ENCODE measurements at regions not wholly inside any gene's neighbourhood (a gene's known extent, or its start where the extent isn't known, plus 50 kb on each side); places are given as distances from the start of the nearest gene placed in this dataset.
"Not testable (repeated sequence)": the region's sequence is repeated elsewhere in the genome, so short reads cannot be mapped to it uniquely, and the experiment has no call there.

DNA sequence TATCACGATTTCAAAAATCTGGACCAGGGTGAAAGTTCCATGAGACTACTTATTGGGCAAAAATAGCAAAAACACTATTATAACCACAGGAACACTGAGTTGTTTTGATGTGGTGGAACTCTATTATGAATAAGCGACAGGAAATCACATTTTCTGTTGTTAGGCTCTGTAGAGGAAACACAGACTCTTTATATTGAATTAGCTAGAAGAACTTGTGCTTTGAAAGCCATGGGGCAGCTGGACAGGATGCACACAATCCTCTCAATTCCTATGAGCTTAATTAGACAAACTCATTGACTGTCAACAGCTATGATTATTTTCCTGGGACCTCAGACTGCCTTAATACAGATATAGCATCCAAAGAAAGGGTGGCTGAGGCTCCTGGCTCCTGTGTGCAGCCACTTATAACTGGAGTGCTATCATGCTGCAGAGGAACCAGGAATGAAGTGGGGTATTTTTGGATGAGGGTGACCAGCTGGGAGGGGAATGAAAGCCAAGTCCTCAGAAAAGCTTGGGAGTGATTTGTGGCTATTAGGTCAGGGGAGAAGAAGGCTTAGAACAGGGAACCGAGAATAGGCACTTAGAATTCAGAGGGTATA is 657.3 kb downstream of the TYW1 start:
- Histone ChIP-seq H3K9ac (no peak overlapping the region), H3K4me1 (peaks cover 10 to 21% (median 14%) of the 10 kb centered on the region in 10 experiments), H3K27ac (no peak overlapping the region), H3K27me3 (no peaks in the 10 kb centered on the region), H3K4me3 (no peak overlapping the region), H3K36me3 (no peaks in the 10 kb centered on the region), H4K20me1 (no peaks in the 10 kb centered on the region), H3K9me3 (replicated peaks in 1 of 11) (peaks cover 0 to 3% (median 0%) of the 10 kb centered on the region in 11 experiments; a peak in 1 of 22 replicates), H3K4me2 (peak overlapping the region in 10 of 11 experiments; percentile 20 to 69 (median 60); a peak in 18 of 22 replicates)
- no peak for TF ChIP-seq Cebpa-rat (IDR thresholded peaks at IDR 0.05)

DNA sequence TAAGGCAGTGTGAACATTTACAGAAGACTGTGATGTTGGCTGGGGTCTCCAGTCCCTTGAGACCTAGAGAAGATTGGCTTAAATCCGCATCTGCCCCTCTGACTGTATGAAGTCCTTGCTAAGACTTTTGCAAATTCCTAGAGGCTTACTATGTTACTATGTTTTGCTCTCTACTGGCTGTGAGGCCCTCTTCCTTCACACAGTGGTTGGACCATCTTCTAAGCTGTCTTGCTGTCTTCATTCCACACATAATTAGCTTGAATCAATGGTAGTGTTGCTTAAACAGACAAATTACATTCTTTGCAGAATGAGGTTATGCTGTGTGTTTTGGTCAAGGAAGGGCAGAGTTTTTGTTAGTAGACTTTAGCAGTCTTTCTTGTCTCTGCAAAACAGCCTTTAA is 658.0 kb downstream of the TYW1 start:
- Histone ChIP-seq H3K36me3 (no peaks in the 10 kb centered on the region), H3K9ac (no peak overlapping the region), H4K20me1 (no peaks in the 10 kb centered on the region), H3K4me2 (peak overlapping the region in 10 of 11 experiments; percentile 20 to 69 (median 60); a peak in 17 of 22 replicates), H3K4me1 (peaks cover 10 to 21% (median 14%) of the 10 kb centered on the region in 10 experiments), H3K27ac (no peak overlapping the region), H3K27me3 (no peaks in the 10 kb centered on the region), H3K4me3 (no peak overlapping the region), H3K9me3 (replicated peaks in 1 of 11) (peaks cover 0 to 3% (median 0%) of the 10 kb centered on the region in 11 experiments; a peak in 1 of 22 replicates)
- no peak for TF ChIP-seq Cebpa-rat (IDR thresholded peaks at IDR 0.05)

DNA sequence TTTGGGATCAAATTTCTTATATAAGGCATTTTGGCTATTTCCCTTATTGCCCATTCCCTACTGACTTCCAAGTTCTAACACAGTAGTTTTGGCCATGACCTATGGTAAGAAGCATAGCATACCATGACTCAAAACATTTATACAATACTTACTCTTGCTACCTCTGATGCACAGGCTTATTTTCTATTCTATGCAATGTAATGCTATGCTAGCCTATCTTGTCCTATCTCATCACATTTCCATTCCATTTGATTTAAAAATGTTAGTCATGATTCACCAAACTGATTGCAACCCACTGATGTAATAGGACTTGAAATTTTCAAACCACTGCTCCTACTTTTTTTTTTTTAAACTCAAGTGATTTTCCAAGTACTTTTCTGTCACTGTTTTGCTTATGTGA is 658.5 kb downstream of the TYW1 start:
- Histone ChIP-seq H3K4me2 (no peak overlapping the region), H3K4me3 (no peak overlapping the region), H3K9ac (no peak overlapping the region), H3K4me1 (peaks cover 10 to 21% (median 14%) of the 10 kb centered on the region in 10 experiments), H4K20me1 (no peaks in the 10 kb centered on the region), H3K27me3 (no peaks in the 10 kb centered on the region), H3K9me3 (replicated peaks in 1 of 11) (peaks cover 0 to 3% (median 0%) of the 10 kb centered on the region in 11 experiments; a peak in 1 of 22 replicates), H3K27ac (no peak overlapping the region), H3K36me3 (no peaks in the 10 kb centered on the region)
- TF ChIP-seq Cebpa-rat (IDR thresholded peaks at IDR 0.05): no peak

DNA sequence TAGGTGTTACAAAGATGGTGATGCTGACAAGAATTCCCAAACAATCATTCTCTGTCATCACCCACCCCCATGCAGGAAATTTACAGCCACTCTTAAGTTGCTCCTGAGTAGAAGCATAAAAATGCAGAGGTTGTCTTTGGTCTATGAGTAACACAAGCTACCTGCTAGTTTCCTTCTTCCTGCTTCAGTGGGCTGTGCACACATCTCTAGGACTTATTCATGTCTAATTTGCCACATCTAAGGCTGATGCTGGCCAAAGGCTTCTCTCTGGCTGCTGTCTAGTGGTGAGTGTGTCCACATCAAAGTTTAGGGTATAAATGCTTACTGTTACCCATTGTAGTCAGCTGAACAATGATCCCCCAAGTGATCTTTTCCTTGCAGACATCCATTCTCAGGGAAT is 662.5 kb downstream of the TYW1 start:
- Histone ChIP-seq H3K4me3 (no peak overlapping the region), H3K4me2 (no peak overlapping the region), H3K27ac (no peak overlapping the region), H3K36me3 (peaks cover 0 to 7% (median 0%) of the 10 kb centered on the region in 11 experiments; a peak in 2 of 22 replicates), H3K9me3 (replicated peaks in 1 of 11) (peaks cover 17 to 23% (median 20%) of the 10 kb centered on the region in 11 experiments), H3K4me1 (peaks cover 3 to 9% (median 6%) of the 10 kb centered on the region in 10 experiments), H3K27me3 (no peaks in the 10 kb centered on the region), H3K9ac (no peak overlapping the region), H4K20me1 (no peaks in the 10 kb centered on the region)
- TF ChIP-seq Cebpa-rat (IDR thresholded peaks at IDR 0.05): no peak

DNA sequence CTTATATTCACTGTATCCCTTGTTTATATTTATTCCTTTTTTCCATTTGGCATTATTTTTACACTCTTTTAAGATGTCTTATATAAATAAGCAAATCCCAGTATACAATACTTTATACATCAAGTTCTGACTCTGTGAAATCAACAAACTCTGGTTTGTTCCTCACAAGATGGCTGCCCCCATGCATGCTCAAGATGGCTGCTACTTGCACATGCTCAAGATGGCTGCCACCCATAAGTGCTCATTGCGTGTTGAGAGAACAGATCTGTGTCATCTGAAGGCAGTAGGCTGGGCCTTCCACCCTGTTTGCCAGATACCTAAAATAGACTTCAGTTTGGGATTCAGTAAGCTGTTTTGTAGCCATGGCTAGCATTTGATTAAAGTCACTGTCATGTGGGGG is 666.2 kb downstream of the TYW1 start:
- Histone ChIP-seq H3K4me3 (no peak overlapping the region), H4K20me1 (no peaks in the 10 kb centered on the region), H3K9ac (no peak overlapping the region), H3K9me3 (replicated peaks in 1 of 11) (peaks cover 21 to 35% (median 24%) of the 10 kb centered on the region in 11 experiments), H3K27me3 (no peaks in the 10 kb centered on the region), H3K4me2 (no peak overlapping the region), H3K4me1 (peaks cover 0 to 4% (median 0%) of the 10 kb centered on the region in 10 experiments; a peak in 4 of 20 replicates), H3K36me3 (peaks cover 0 to 7% (median 0%) of the 10 kb centered on the region in 11 experiments; a peak in 2 of 22 replicates), H3K27ac (no peak overlapping the region)
- TF ChIP-seq Cebpa-rat (IDR thresholded peaks at IDR 0.05): no peak

DNA sequence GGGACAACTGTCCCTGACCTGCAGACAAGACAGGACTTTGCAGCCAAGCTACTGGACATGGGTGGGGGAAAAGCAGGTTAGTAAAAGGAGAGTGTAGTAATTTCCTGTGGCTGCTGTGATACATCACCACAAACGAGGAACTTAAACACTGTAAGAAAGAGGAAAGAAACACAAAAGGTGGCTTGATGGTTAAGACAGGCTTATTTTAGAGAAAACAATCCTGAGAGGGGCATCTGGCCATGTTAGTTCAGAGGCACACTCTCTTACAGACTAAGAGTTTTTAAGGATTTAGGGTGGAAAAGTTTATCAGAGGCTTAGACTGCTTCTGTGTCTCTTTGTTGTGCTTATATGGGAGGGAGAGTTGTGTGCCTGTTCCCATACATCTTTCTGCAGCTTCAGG is 667.0 kb downstream of the TYW1 start:
- H3K4me2 ChIP-seq: no peak overlapping the region
- H4K20me1 ChIP-seq: no peaks in the 10 kb centered on the region
- peaks cover 0 to 7% (median 0%) of the 10 kb centered on the region in 11 experiments; a peak in 2 of 22 replicates for H3K36me3 ChIP-seq
- H3K27ac ChIP-seq: no peak overlapping the region
- H3K9ac ChIP-seq: no peak overlapping the region
- peaks cover 0 to 4% (median 0%) of the 10 kb centered on the region in 10 experiments; a peak in 4 of 20 replicates for H3K4me1 ChIP-seq
- no peak for TF ChIP-seq Cebpa-rat (IDR thresholded peaks at IDR 0.05)
- H3K27me3 ChIP-seq: no peaks in the 10 kb centered on the region
- H3K4me3 ChIP-seq: no peak overlapping the region
- H3K9me3 ChIP-seq (replicated peaks in 1 of 11): peaks cover 21 to 35% (median 24%) of the 10 kb centered on the region in 11 experiments

DNA sequence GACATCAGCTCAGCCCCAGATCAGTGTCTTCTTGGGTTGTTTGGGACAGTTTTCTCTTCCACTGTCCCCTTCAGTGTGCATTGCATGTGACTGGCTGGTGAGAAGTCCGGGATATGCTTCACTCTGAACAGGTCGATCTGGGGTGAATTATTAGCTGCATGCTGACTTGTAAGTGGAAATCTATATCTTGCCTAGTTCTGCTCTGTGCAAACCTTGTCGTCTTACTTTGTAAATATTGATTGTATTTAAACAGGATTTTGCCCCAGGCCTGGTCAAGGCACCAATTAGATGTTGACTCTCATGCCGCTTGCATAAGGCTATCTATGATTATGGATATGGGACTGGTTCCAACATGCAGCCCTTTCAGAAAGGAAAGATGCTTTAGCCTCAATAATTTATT is 669.7 kb downstream of the TYW1 start:
- H3K27ac ChIP-seq: peak overlapping the region in 1 of 11 experiments; percentile 47; a peak in 2 of 22 replicates
- H4K20me1 ChIP-seq, H3K9ac ChIP-seq, H3K4me1 ChIP-seq, H3K27me3 ChIP-seq, H3K4me3 ChIP-seq, H3K36me3 ChIP-seq: not testable (repeated sequence)
- H3K9me3 ChIP-seq (replicated peaks in 1 of 11): peaks cover 43 to 58% (median 46%) of the 10 kb centered on the region in 11 experiments
- H3K4me2 ChIP-seq: peak overlapping the region in 4 of 11 experiments; percentile 8 to 29 (median 22); a peak in 4 of 22 replicates

DNA sequence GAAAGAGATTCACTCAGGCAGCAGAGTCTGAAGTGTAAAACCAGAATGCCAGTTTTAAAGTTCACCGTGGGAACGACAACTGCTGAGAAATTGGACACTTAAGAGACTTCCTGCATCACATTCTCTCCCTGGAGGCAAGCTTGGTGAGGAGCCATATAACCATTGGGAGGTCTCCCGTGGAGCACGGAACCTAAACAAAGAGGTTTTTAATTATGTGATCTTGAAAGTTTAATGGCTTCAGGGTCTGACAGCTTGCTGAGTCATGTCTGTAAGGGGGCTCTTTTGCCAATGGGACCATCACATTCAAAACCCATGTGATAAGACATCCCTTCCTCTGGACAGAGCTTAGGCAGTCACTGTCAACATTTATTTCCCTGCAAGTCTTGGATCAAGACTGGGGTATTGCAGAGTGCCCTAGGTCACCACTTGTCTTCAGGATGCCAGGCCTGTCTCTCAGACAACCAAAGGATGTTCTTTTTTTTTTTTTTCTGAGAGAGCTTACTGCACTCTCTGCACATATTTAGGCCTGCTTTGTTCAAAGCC is 674.4 kb downstream of the TYW1 start:
- no peak overlapping the region for H3K4me2 ChIP-seq
- H3K4me3 ChIP-seq: no peak overlapping the region
- H3K4me1 ChIP-seq: peaks cover 0 to 4% (median 0%) of the 10 kb centered on the region in 10 experiments; a peak in 4 of 20 replicates
- TF ChIP-seq Cebpa-rat (IDR thresholded peaks at IDR 0.05): no peak
- H3K27ac ChIP-seq: no peak overlapping the region
- H4K20me1 ChIP-seq: no peaks in the 10 kb centered on the region
- no peaks in the 10 kb centered on the region for H3K27me3 ChIP-seq
- peaks cover 0 to 10% (median 0%) of the 10 kb centered on the region in 11 experiments; a peak in 1 of 22 replicates for H3K36me3 ChIP-seq
- H3K9ac ChIP-seq: no peak overlapping the region
- H3K9me3 ChIP-seq (replicated peaks in 1 of 11): peaks cover 42 to 70% (median 54%) of the 10 kb centered on the region in 11 experiments

DNA sequence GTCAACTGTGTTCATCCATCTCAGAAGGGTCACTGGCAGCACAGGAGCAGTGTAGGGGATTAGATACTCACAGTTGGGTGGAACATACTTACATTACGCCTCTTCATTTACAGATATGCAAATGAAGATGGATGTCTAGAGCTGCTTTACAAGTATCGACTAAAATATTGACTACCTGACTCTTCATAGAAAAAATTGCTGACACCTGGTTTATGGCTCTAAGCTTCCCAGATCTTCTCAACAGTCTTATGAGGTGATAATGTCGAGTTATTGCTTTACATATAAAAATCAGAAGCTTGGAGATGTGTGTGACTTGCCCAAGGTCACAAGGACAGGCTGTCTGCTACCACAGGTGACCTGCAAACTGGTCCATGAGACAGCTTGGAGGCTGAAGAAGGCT is 677.2 kb downstream of the TYW1 start:
- Histone ChIP-seq H3K27me3 (no peaks in the 10 kb centered on the region), H3K4me2 (no peak overlapping the region), H3K9me3 (replicated peaks in 1 of 11) (peaks cover 50 to 83% (median 63%) of the 10 kb centered on the region in 11 experiments), H3K9ac (no peak overlapping the region), H3K36me3 (peaks cover 0 to 10% (median 0%) of the 10 kb centered on the region in 11 experiments; a peak in 1 of 22 replicates), H4K20me1 (no peaks in the 10 kb centered on the region), H3K27ac (no peak overlapping the region), H3K4me3 (no peak overlapping the region), H3K4me1 (no peaks in the 10 kb centered on the region)
- TF ChIP-seq Cebpa-rat (IDR thresholded peaks at IDR 0.05): no peak

DNA sequence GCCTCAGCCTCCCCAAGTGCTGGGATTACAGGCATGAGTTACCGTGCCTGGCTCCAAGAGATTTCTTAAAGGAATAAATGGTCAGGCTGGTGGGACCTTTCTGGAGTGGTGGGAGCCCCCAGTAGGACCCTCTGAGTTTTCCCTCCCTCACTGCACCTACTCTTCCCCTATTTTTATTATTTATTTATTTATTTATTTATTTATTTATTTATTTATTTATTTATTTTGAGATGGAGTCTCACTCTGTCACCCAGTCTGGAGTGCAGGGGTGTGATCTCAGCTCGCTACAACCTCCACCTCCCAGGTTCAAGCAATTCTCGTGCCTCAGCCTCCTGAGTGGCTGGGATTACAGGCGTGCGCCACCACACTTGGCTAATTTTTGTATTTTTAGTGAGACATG is 678.2 kb downstream of the TYW1 start:
- not testable (repeated sequence) for H4K20me1 ChIP-seq, H3K27me3 ChIP-seq, H3K27ac ChIP-seq, H3K4me3 ChIP-seq, H3K4me1 ChIP-seq, H3K9ac ChIP-seq, H3K4me2 ChIP-seq
- Histone ChIP-seq H3K36me3 (peaks cover 0 to 10% (median 0%) of the 10 kb centered on the region in 11 experiments; a peak in 1 of 22 replicates), H3K9me3 (replicated peaks in 1 of 11) (peaks cover 43 to 75% (median 55%) of the 10 kb centered on the region in 11 experiments)

Measured in BLaER1 treated with 17β-estradiol and CSF1 and Interleukin-3, amounts not matched to agents 10 nM and 100 nM (cell line).